CD4-positive, alpha-beta T cell treated with Interleukin-21 for 1 hour (primary cell): ENCODE measurements at regions not wholly inside any gene's neighbourhood (a gene's known extent, or its start where the extent isn't known, plus 50 kb on each side); places are given as distances from the start of the nearest gene placed in this dataset.
"Not testable (repeated sequence)": the region's sequence is repeated elsewhere in the genome, so short reads cannot be mapped to it uniquely, and the experiment has no call there.

Source experiments
- DNase-seq: peaks from one replicate; pipeline ENCODE4 v3.0.0-alpha.2; 2020

- no peak for DNase-seq
Observed at GRCh38 chr11:69572861-69573260, 68.1 kb upstream of the CCND1 start.

GRCh38 chr11:69573761-69574607 is 67.0 kb upstream of the CCND1 start:
- no peak for DNase-seq

GRCh38 chr11:69574608-69575255 is 66.2 kb upstream of the CCND1 start:
- no peak for DNase-seq

- no peak for DNase-seq
Observed at GRCh38 chr11:69575296-69576068, 65.5 kb upstream of the CCND1 start.

- DNase-seq = no peak
Observed at GRCh38 chr11:69576069-69576782, 64.7 kb upstream of the CCND1 start.

GRCh38 chr11:69578167-69578566 is 62.8 kb upstream of the CCND1 start:
- no peak for DNase-seq

GRCh38 chr11:69580529-69580928 is 60.4 kb upstream of the CCND1 start:
- DNase-seq = no peak

GRCh38 chr11:69582756-69583467 is 58.0 kb upstream of the CCND1 start:
- DNase-seq = no peak

GRCh38 chr11:69584160-69584559 is 56.8 kb upstream of the CCND1 start:
- no peak for DNase-seq

GRCh38 chr11:69585385-69585784 is 55.6 kb upstream of the CCND1 start:
- no peak for DNase-seq

- DNase-seq = no peak
Observed at GRCh38 chr11:69587454-69588090, 53.4 kb upstream of the CCND1 start.

GRCh38 chr11:69588270-69588669 is 52.7 kb upstream of the CCND1 start:
- DNase-seq = no peak

- not testable (repeated sequence) for DNase-seq
Observed at GRCh38 chr11:69590088-69590487, 50.9 kb upstream of the CCND1 start.
